ENCODE measurements at regions not wholly inside any gene's neighbourhood (a gene's known extent, or its start where the extent isn't known, plus 50 kb on each side); places are given as distances from the start of the nearest gene placed in this dataset.

DNA sequence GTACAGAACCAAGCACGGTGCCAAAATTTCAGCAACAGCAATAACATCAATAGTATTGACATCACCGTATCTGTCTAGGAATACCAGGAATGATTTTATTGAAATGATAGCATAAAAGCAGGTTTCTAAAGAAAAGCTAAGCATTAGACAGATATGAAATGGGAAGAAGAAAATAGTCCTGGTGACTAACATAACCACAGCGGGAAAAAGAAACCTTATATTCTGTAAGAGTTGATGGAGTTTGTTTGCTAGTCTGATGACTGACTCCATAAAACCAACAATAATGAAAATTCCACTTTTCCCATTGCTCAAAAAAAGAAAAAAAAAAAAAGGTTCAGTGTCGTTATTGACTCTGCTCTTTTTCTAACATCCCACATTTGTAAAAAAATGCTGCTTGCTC, 668.3 kb downstream of the IPMK start:
- TF ChIP-seq EZH2 (IDR thresholded peaks at IDR 0.05; ENCODE audit: insufficient read depth, poor library complexity, severe bottlenecking) = no peak
- TF ChIP-seq EZH2phosphoT487 (IDR thresholded peaks at IDR 0.05; ENCODE audit: insufficient read depth, low read depth) = no peak
